HG02840 (cell line): ENCODE measurements at regions not wholly inside any gene's neighbourhood (a gene's known extent, or its start where the extent isn't known, plus 50 kb on each side); places are given as distances from the start of the nearest gene placed in this dataset.

Source experiments
- ATAC-seq: cut with Tn5 transposase; IDR thresholded peaks from one replicate; pipeline ENCODE4 v1.9.1; 2021; ENCODE audit warnings: mild to moderate bottlenecking, moderate library complexity, moderate number of reproducible peaks; ENCODE audit not compliant: unreplicated experiment, low FRiP score

DNA sequence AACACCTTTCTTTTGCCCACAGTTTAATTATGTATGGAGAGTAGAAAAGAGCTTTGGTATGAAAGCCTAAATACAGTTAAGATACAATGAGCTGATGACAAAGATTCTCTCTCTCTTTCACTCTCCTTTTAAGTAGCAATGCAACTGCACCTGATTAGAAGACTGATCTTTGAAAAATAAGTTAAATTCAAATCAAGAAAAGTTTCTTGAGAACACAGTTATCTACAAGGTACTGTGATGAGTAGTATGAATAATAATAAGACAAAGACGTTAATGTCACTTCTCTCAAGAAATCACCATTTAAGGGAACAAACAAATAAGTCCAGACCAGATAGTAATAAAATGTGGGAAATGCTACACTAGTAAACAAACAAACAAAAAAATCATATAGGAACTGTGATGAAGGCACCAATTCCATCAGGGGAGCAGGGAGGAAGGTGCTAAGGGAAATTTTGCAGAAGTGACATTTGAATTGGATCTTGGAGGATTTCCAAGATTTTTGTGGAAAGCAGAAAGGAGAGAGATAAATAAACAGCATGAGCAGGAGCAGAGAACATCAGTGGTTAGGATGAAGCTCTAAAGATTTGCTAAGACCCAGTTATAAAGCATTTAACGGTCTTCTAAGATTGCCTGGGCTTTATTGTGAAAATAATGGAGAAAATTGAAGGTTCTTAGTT is 65.2 kb upstream of the STK38L start:
- no peak for ATAC-seq

DNA sequence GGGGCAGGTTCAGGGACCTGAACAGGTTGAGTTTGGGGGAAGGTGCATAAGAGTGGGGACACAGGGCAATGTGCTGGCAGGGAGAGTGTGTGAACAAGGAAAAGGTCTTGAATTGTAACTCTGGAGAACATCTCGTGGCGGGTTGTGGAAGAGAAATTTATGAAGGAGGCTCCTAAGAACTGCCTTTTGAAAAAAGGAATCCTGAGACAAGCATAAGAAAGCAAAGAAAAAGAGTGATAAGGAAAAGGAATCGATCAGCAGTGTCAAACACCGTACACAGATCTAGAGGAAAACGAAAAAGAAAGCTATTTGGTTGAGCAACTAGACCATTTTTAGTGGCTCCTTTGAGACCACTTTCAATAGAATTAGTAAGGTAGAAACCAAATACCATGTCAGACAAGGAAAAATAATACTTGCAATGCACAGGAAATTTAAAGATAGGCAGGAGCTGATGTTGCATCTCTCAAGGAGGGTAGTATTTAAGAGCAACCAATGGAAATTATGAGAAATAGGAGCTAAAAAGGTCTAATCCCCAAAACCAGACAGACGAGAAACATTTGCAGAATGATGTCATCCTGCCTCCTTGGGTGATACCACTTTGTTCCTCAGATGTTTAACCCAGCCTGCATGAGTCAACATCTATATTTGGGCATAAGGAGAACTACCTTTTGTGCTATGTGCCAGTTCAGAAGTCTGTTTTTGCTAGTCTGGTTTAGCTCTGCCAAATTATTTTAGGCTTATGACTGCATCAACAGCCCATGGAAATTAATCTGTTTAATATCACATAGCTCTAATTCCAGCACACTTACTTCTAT is 64.5 kb upstream of the STK38L start:
- peak; percentile 74 for ATAC-seq

DNA sequence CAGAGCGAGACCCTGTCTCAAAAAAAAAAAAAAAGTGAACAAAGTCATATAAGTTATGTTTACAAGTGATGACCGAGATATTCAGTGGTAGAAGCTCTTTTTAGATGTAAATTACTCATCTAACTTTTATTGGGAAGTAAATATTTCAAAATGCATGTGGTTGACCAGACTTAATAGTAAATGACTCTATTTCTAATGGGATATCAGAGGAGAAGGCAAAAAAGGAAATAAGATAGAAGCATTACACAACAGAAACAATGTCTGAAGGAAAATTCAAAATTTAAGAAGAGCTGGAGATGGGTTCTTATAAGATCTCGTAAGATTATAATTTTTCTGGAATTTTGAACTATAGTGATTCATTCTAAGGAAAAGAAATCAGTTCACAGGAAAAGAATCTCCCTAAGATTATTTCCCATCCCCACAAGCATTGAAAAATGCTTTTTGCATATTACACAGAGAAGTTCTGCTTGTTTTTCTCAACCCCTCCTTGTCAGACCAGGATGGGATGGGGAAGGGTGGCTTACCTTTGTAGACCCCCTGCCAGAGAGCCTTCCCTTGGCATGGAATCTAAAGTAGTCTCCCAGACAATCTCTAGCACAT is 63.1 kb upstream of the STK38L start:
- ATAC-seq, result no peak

DNA sequence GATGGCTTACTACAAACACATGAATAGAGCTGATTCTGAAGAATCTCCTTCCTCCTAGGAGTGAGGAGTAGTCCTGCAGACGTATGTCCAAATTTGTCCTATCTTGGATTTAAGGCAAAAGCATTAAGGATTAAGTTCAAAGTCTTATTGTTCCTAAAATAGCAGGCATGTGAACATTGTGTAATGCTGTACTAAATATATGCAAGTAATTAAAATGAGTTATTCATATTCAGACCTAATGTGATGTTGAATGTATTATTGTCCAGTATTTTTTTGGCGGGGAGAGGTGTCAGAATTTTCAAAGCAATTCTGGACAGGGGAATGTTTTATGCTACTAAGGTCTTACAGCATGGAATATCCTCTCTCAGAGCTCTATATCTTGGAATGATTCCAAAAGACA is 60.7 kb upstream of the STK38L start:
- ATAC-seq, result no peak

DNA sequence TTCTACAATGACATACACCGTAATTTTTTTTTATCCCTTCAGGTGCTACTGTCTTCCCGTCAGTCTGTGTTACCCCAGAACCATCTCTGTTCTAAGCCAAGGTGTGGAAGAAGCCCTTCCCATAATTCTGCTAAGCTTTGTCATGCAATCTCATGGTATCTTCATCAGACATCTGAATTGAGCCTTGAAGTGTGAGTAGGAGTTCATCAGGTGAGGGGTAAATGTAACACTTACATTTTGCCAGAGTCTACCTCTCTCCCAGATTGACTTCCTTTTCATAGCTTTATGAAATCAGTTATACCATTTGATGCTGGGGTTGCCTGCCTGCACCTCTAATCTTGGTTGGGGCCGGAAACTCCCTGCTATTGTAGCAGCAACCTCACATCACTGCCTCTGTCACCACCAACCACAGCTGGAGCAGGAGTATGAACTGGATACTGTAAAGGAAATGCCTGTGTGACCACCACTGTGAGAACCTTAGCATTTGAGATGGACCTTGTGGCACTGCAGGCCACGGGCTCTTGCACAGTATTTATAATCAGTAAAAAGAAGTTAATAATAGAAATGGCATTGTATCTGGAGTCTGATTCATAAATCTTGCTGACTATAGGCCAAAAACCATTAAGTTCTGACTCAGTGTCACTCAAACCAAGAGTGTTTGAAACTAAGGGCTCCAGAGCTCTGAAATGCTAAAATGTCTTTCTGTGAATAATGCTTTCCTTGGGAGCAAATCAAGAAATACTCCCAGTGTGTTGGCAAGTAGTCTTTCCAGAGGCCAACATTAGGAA is 58.7 kb upstream of the STK38L start:
- peak; percentile 63 for ATAC-seq

DNA sequence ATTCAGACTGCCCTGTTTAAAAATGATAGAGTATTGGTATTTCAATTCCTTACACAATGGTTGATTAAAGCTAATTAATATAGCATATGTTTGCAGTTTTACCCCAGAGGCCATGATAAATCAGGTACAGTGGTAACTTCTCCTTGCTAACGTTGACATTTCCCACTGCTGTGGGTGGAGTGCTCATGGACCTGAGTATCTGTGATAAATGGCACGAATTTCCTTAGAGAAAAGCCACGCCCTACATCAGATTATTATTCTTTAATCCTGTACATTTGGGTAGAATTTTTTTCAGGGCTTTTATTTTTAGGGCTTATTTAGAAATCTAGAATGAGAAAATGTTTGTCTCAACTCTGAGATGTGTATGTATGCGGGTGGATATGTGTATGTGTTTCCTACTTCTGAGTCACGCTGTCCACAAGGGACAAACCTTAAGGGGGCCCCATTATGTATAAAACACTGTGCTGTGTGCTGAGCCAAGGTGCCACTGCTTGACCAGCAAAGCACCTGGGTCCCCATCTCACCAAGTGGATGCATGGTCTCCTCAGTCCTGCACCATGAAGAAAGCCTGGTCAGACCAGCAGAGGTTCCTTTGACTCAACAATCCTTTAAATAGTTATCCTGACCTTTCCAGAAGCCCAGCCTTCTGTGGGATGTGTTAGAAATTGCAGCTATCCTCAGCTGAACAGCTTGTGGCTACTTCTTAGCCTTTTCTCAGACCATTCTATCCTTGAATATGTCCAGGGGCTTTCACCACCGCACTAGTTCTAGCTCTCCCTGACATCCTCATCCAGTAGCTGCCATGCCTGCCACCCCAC is 57.9 kb upstream of the STK38L start:
- no peak for ATAC-seq

DNA sequence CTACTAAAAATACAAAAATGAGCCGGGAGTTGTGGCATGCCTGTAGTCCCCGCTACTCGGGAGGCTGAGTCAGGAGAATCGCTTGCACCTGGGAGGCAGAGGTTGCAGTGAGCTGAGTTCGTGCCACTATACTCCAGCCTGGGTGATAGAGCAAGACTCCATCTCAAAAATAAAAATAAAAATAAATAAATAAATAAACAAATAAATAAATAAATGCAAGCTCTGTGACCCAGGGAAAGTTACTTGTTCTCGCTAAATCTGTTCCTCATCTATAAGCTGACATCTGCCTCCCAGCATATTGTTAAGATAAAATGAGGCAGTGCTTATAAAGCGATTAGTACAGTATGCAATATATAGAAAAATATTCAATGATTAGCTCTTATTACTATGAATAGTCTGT is 56.4 kb upstream of the STK38L start:
- ATAC-seq, result no peak

DNA sequence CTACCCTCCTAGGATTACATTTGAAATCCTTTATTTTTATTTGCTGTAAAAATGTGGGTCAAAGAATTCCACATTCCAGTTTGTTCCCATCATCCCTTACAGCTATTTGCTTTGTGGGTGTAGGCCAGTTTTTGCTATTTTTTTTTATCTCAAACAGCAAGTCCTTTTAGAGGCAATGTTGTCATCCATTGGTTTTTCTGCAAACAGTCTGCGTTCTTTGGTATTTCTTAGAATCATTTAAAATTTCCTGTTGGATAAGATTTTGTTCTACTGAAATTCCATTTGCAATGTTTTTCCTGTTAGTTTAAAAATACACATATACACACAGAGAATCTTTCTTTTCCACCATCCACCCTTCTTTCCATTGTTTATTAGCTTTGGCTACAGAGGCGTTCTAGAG is 53.3 kb upstream of the STK38L start:
- ATAC-seq, result no peak

DNA sequence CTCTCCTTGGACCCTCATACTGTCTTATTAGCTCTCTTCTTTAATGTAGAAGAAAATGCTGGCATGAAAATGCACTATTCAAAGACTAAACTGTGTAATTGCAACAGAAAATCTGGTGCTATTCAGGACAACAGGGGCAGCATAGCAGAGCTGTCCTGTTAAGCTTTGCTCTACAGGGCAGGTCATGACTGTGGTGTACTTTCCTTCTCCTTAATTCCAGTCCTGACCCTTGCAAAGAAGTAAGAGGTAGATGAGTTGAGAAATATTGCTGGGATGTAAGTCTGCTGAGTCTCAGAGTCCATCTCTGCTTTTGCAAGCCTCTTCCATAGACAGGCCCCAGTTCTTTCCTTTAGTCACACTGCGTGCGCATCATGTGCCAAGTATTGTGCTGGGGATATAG is 52.6 kb upstream of the STK38L start:
- ATAC-seq, result no peak

DNA sequence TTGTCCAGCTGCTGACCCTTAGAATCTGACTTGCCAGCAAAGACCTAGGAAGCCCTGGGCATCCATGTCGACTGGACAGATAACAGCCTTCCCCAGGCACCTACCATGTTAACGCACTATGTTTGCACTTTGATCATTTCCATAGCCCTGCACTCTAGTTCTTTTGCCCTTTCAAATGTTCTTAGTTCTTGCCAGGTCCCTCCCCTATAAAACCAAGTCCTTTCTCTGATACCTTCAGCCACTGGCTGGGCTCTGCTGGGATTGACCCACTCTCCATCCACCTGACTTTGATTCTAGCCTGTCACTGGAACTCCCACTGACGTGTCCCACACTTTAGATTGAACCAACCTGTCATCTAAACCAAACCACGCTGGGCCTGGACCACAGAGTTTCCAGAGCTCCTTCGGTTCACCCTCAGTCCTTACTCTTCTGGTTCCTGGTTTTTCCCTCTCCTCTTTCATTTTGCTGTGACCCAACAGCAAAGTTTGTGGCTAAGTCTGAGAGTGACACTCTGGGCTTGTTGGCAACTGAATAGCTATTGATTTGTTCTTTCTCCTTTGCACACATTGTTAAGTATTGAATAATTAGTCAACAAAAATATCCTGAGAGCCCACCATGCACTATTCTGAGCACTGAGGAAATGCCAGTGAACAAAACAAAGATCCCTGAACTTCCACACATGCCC is 51.8 kb upstream of the STK38L start:
- ATAC-seq, result no peak

DNA sequence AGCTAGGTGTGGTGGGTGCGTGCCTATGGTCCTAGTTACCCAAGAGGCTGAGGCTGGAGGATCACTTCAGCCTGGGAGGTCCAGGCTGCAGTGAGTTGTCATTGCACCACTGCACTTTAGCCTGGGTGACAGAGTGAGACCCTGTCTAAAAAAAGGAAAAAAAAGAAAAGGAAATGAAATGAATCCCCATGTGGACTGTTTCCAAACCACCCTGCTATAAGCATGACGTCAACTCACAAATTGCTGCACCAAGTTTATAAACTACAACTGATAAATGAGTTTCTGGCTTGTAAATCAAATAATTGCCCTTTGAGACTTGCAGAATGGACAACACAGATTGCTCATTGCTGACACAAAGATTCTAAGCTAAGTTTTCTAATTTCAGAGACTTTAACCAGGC is 51.0 kb upstream of the STK38L start:
- no peak for ATAC-seq

DNA sequence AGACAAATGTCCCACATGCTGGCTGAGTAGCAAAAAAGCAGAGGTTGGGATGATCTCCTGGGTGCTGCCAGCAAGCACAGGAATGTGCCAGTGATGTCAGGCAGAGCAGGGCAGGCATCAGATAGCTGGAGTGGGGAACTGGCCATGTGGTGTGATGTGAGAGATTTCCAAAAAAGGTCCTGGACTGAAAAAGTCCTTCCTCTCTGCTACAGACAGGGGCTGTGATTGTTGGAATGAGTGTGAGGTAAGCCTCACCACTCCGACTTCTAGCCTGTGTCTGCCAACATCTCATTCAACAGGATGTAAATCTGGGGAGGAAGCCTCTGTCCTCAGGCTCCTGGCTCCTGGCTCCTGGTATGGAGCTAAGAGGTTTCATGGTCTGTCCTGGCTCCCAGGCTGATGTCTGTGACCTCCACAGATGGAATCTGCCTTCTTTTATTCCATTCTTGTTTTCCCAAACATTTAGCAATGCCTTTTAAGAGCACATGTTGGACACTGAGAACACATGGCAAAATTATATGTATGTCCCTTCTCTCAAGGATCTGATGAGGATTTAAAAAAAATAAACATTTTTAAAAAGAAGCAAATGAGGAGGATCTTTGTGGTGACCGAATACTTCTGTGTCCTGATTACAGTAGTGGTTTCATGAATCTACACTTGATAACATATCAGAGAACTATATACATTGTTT is 50.1 kb upstream of the STK38L start:
- no peak for ATAC-seq
